Stimulated activated naive CD8-positive, alpha-beta T cell treated with anti-CD3 and anti-CD28 coated beads, Interleukin-15, Interleukin-2, amounts not matched to agents 100 U/mL and 50 U/mL, for 24 hours (primary cell): ENCODE measurements at regions not wholly inside any gene's neighbourhood (a gene's known extent, or its start where the extent isn't known, plus 50 kb on each side); places are given as distances from the start of the nearest gene placed in this dataset.

Experiments used
- ATAC-seq: fragments of 150-1000 bp; cut with Tn5 transposase; one replicate; pipeline ENCODE4 v1.10.0; 2021
- DNase-seq: peaks from one replicate; pipeline ENCODE4 v3.0.0; 2021

DNA sequence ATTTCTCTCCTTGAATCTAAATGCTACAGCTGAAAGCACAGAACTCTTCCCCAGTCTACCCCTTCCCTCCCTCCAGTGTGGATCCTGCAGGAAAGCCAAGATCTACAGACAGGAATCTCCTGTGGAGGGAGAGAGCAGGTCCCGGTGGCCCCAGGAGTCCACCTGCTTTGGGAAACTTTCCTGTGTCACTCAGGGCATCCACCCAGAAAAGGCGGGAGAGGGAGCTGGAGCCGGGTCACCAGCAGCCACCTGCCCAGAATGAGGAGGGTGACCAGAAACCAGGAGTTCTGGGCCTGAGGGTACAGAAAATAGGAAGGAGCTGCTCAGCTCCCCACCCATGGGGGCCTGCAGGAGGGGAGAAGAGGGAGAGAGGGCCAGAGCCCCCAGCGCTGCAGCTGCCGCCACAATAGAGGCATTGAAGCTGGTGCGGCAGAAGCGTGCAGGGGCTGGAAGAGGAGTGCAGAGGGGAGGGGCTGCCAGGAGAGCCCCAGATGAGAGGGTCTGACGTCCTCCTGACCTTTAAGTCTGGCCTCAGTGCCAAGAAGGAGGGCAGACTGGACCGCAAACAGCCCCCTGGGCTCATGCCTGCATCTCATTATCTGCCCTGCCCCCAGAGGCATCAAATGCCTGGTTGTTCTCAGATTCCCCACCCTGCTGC lies 56.3 kb upstream of the TMEM72 start:
- DNase-seq (no peak), ATAC-seq (no peak)

DNA sequence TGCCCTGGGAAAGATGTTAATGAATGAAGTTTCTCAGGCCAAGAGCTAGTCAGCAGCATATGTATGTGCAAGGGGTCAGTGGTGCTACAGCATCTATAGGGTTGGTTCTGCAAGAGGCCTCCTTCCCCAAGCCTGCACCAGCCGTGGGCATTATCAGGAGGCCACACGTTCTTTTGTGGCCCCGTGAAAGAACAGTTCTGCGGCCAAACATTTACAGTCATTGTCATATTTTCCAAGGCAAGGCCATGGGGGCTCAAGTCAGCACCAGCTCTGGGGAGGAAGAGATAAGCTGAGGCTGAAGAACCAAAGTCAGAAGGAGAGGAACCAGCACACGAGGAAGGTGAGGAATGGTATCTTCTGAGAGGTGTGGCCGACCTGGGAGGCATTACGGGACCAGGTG lies 54.4 kb upstream of the TMEM72 start:
- DNase-seq = no peak
- no peak for ATAC-seq

DNA sequence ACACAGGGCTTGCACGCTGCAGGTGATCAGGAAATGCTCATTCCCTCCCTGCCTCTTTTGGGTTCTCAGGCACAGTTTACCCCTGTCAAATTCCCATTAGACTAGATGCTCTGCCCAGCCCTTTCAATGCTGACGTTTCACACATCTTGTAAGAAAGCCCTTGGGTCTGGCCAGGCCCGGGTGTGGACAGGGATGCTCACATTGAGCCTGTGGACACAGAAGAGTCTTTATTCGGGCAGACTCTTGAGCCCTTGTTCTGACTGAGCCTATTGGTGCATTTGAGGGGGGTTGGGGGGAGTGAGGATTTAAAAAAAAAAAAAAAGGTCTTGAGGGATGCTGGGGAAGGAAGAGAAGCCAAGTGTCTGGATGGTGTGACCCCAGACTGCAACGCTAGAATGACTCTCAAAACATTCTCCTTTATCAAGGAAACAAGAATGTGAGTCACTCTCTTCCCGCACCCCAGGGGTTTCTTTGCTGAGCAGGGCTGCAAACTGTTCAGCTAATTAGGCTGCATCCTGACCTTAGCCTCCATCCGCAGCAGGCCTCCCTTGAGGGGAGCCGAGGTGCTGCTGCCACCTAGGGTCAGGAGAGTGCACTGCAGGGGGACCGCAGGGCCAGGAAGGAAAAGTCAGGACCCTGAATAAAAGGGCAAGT lies 53.6 kb upstream of the TMEM72 start:
- DNase-seq (peak; percentile 72), ATAC-seq (peak; percentile 61)

DNA sequence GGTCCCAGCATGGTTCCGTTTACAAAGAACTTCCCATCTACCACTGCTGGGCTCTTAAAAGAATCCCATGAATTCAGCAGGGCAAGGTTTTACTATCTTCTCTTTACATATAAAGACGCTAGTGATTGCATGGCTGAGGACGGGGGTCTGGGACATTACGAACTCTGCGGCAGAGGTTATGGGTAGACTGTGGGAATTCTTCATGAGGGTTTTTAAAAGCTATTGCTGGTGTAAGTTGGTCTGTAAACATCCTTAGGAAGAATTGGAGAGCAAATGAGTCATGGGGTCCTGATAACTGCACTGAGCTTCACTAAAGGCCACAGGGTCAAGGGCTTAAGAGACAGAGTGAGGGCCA lies 53.1 kb upstream of the TMEM72 start:
- ATAC-seq (no peak), DNase-seq (no peak)

DNA sequence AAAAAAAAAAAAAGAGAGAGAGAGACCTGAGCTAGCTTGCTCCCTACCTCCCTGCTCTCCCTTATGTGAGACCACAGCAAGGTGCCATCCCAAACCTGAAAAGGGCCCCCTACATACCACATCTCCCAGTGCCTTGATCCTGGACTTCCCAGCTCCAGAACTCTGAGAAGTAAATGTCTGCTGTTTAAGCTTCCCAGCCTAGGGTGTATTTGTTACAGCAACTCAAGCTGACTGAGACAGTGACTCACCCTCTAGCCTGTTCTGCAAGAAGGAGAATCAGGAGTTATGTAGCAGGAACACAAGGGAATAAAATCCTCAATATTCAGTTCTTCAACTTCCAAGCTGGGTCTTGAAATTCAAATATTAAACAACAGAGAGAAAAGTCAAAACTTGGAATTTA lies 52.1 kb upstream of the TMEM72 start:
- DNase-seq (no peak), ATAC-seq (no peak)

DNA sequence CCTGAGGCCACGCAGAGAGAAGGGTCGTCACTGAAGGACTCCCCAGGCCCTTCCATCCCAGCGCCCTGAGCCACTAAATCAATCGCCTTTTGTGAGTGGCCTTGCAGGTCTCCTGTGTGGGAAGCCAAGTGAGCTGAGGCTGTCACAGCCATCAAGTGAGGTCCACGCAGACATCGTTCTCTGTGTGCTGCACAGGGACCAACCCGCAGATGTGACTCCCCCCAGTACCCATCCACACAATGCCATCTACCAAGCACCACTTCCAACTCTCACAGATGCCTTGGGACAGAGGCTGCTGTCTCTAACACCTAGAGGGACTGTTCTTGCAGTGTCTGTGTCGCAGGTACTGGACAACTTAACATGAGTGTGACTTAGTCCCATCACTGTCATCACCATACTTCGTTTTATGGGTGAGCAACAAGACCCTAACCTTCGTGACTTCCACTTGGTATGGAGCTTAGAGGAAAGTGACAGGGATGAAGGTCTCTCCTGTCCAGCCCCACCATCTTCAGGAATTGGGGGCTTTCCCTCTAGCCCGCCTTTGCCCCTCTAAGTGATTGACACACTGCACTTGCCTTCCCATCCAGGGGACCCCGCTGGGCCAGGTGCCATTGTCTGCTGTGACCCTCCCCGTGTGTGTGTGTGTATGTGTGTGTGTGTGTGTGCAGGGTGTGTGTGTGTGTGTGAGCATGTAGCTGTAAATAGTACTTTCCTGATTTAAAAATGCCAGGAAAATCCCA lies 51.4 kb upstream of the TMEM72 start:
- DNase-seq (no peak), ATAC-seq (no peak)

DNA sequence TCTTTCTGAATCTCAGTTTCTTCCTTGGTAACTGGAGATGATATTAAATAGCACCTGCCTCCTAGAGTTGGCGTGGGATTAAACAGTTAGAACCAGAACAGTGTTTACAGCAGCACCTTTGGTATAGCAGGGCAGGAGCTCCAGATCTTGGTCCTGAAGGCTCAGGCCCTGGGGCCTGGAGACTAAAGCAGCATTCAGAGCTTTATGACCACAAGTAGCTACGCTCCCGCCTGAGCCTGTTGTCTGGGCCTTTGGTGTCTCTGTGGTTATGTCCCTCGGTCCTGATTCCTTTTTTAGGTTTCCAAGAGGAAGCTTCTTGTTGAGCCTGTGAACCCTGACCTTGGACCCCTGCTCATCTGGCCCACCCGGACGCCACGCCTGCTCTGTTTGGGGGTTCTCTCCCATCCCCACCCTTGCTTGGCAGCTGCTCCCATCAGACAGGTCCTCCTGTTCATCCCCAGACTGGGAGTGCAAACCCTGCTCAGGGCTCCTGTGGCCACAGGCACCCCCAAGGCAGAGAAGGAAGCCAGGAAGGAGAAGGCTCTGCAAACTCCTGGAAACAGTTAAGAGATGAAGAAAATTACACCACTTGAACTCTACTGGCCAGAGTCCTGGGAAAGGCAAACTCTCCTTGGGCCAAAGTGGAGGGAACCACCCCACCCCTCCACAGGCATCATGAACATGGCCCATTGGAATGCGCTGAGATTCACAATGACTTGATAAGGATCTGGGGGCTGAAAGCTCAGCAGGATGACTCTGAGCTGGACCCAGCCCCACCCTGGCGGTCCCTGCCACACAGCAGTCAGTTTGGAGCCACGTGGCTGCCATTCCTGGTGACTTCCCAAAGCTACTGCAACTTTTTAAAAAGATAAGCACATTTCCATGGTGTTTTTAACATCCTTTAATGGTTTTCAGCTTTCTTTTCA lies 50.1 kb upstream of the TMEM72 start:
- DNase-seq (no peak), ATAC-seq (no peak)
